Breast epithelium (tissue), 4 donors: ENCODE measurements at regions not wholly inside any gene's neighbourhood (a gene's known extent, or its start where the extent isn't known, plus 50 kb on each side); places are given as distances from the start of the nearest gene placed in this dataset.
"Not testable (repeated sequence)": the region's sequence is repeated elsewhere in the genome, so short reads cannot be mapped to it uniquely, and the experiment has no call there.

Source experiments
- DNase-seq, 2 donors: peaks; one replicate each; pipeline ENCODE4 v3.0.0-alpha.2; 2019; ENCODE audit warnings: low spot score in 2 of 2
- H3K27ac ChIP-seq, 2 donors: fragments of 200-600 bp; sonication (generic) in 1 of 2; one replicate each; pipeline ENCODE4 v1.5.1; 2016 to 2019; ENCODE audit warnings: mild to moderate bottlenecking in 1 of 2
- H3K27me3 ChIP-seq, 2 donors: fragments of 200-600 bp; sonication (generic) in 1 of 2; one replicate each; pipeline versions ENCODE4 v1.5.1 to v1.6.0; 2017 to 2019; ENCODE audit warnings: control low read depth in 1 of 2, mild to moderate bottlenecking in 1 of 2
- H3K36me3 ChIP-seq: fragments of 200-600 bp; one replicate; pipeline ENCODE4 v1.5.1; 2019
- H3K4me1 ChIP-seq, 2 donors: fragments of 200-600 bp; sonication (generic); one replicate each; pipeline ENCODE4 v1.5.1; 2016 to 2019; ENCODE audit warnings: control low read depth in 1 of 2
- H3K4me3 ChIP-seq, 3 donors: fragments of 200-600 bp; sonication (generic); 1 replicate in 2 of 3; 2 replicates in 1 of 3; pipeline ENCODE4 v1.5.1; 2016 to 2019; ENCODE audit warnings: mild to moderate bottlenecking in 3 of 3, moderate library complexity in 2 of 3
- H3K9me3 ChIP-seq, 2 donors: fragments of 200-600 bp; sonication (generic) in 1 of 2; one replicate each; pipeline ENCODE4 v1.5.1; 2016 to 2019; ENCODE audit warnings: control low read depth in 1 of 2
- CTCF ChIP-seq, 3 donors: fragments of 450-650 bp; IDR thresholded peaks; one replicate each; pipeline ENCODE4 v1.5.1; 2016 to 2017; ENCODE audit warnings: antibody characterized with exemption in 3 of 3, mild to moderate bottlenecking in 3 of 3, moderate library complexity in 3 of 3
- POLR2A ChIP-seq: fragments of 450-650 bp; IDR thresholded peaks from one replicate; pipeline ENCODE4 v1.6.1; 2016; ENCODE audit warnings: antibody characterized with exemption, mild to moderate bottlenecking, moderate library complexity
- POLR2AphosphoS5 ChIP-seq, 3 donors: sonication (generic); formaldehyde crosslinking; IDR thresholded peaks; one replicate each; pipeline ENCODE4 v1.6.1; 2017; ENCODE audit warnings: antibody characterized with exemption in 3 of 3
- intact Hi-C: fragments of 100-400 bp; cut with DNase I; formaldehyde crosslinking; loops from one replicate; pipeline ENCODE4 v1.15.1; 2023; ENCODE audit warnings: low total_unique reads

DNA sequence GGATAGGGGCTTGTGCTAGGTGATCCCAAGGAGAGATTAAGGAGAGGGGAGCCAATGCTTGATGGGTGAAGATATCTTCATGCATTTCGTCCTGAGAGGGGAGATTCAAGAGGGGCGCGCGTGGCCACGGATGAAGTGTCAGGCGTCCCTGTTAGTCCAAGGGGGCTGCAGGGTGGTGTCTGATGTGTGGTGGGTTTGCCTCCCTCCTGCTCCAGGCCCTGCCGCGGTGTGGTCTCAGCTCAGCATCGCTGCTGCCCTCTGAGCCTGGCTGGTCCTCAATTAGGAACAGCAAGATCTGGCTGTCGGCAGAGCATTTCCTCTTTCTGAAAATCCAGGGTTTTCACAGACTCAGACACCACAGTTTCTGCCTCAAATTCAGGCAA, 318.0 kb downstream of the THBS2 start:
- H3K27ac ChIP-seq, result no peak overlapping the region
- intact Hi-C loops, result no loop called here
- no peaks in the 10 kb centered on the region for H3K36me3 ChIP-seq
- no peaks in the 10 kb centered on the region for H3K4me1 ChIP-seq
- DNase-seq, result no peak
- no peaks in the 10 kb centered on the region for H3K27me3 ChIP-seq
- no peaks in the 10 kb centered on the region for H3K9me3 ChIP-seq
- TF ChIP-seq CTCF (IDR thresholded peaks at IDR 0.05) (no peak), POLR2A (no peak), POLR2AphosphoS5 (IDR thresholded peaks at IDR 0.05) (no peak)
- H3K4me3 ChIP-seq, result no peak overlapping the region

- TF ChIP-seq POLR2A (no peak), CTCF (IDR thresholded peaks at IDR 0.05) (no peak), POLR2AphosphoS5 (IDR thresholded peaks at IDR 0.05) (no peak)
- no peak overlapping the region for H3K27ac ChIP-seq
- H3K27me3 ChIP-seq, result no peaks in the 10 kb centered on the region
- H3K36me3 ChIP-seq, result no peaks in the 10 kb centered on the region
- DNase-seq, result no peak
- no peaks in the 10 kb centered on the region for H3K9me3 ChIP-seq
- no peak overlapping the region for H3K4me3 ChIP-seq
- no peaks in the 10 kb centered on the region for H3K4me1 ChIP-seq
- intact Hi-C loops, result loop anchor here (5.0 kb wide), 1 partner anchor 1072 kb away; no protein-coding TSS in a partner anchor
These were observed 318.7 kb downstream of the THBS2 start for GRCh38 chr6:168934660-168935627.

DNA sequence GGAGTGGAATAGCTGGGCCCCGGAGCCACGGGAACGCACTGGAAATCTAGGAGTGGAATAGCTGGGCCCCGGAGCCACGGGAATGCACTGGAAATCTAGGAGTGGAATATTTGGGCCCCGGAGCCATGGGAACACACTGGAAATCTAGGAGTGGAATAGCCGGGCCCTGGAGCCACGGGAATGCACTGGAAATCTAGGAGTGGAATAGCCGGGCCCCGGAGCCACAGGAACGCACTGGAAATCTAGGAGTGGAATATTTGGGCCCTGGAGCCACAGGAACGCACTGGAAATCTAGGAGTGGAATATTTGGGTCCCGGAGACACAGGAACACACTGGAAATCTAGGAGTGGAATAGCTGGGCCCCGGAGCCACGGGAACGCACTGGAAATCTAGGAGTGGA, 321.5 kb downstream of the THBS2 start:
- not testable (repeated sequence) for H3K4me1 ChIP-seq, DNase-seq, H3K4me3 ChIP-seq, H3K9me3 ChIP-seq, H3K27me3 ChIP-seq, H3K36me3 ChIP-seq, H3K27ac ChIP-seq
- intact Hi-C loops, result loop anchor here (5.0 kb wide), 1 partner anchor 1075 kb away; no protein-coding TSS in a partner anchor

- H3K4me3 ChIP-seq, DNase-seq, H3K27ac ChIP-seq, H3K36me3 ChIP-seq, H3K9me3 ChIP-seq, H3K4me1 ChIP-seq, H3K27me3 ChIP-seq: not testable (repeated sequence)
- intact Hi-C loops, result loop anchor here (5.0 kb wide), 1 partner anchor 1076 kb away; no protein-coding TSS in a partner anchor
These were observed 322.6 kb downstream of the THBS2 start for GRCh38 chr6:168931072-168931471.

DNA sequence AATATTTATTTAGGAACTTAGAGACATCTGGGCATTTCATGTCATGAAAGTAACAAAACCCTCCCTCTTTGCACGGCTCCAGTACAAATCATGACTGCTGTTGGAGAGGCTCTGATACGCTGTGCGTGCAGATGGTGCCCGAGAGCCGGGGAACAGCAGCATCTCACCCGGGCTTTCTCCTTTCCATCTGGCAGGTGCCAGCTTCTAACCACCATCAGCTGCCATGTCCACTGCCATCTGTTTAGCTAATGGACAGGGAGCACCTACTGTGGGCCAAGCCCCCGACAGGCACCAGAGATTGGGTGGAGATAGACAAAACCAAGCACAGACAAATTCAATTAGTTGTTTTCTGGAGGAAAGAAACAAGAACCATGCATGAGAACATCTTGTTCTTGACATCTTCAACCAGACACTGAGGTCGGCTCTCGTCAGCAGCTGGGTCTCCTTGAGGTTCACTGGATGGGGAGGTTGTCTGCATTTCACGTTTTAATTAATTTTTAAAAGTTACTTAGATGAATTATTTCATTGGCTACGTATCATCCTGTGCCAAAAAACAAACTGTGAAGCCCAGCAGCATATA, 323.7 kb downstream of the THBS2 start:
- intact Hi-C loops, result loop anchor here (5.0 kb wide), 1 partner anchor 1077 kb away; no protein-coding TSS in a partner anchor
- no peak for TF ChIP-seq CTCF (IDR thresholded peaks at IDR 0.05)
- TF ChIP-seq POLR2AphosphoS5 (IDR thresholded peaks at IDR 0.05), result no peak
- TF ChIP-seq POLR2A, result no peak

DNA sequence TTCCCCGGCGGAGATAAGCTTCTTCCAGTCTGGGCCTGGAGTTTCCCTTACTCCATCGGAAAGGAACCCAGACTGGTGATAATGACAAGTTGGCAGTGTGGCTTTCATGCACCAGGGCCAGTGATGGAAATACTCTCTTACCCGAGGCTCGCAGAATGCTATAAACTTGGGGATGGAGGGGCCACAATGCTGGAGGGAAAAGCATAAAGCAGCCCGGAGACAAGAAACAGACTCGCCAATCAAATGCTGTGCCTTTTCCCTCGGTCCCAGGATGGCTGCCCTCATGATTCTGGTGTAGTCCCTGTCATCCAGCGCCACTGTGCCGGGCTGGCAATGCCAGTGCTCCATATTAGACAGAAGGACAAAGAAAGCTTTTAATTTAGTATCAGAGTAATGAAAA, 325.6 kb downstream of the THBS2 start:
- H3K27me3 ChIP-seq, result no peaks in the 10 kb centered on the region
- TF ChIP-seq POLR2A, result no peak
- TF ChIP-seq POLR2AphosphoS5 (IDR thresholded peaks at IDR 0.05), result no peak
- TF ChIP-seq CTCF (IDR thresholded peaks at IDR 0.05), result no peak
- H3K4me3 ChIP-seq, result no peak overlapping the region
- no peaks in the 10 kb centered on the region for H3K36me3 ChIP-seq
- DNase-seq, result no peak
- intact Hi-C loops, result no loop called here
- H3K4me1 ChIP-seq, result no peaks in the 10 kb centered on the region
- H3K27ac ChIP-seq, result no peak overlapping the region
- peaks cover 0 to 9% of the 10 kb centered on the region in 2 donors for H3K9me3 ChIP-seq

More for the DNA sequence above, 323.7 kb downstream of the THBS2 start:
- Histone ChIP-seq H3K36me3 (no peaks in the 10 kb centered on the region), H3K27me3 (no peaks in the 10 kb centered on the region), H3K9me3 (peaks cover 0 to 9% of the 10 kb centered on the region in 2 donors), H3K4me3 (no peak overlapping the region), H3K4me1 (no peaks in the 10 kb centered on the region), H3K27ac (no peak overlapping the region)
- DNase-seq, result no peak
